Astrocyte (in vitro differentiated cells and primary cell): ENCODE measurements at regions not wholly inside any gene's neighbourhood (a gene's known extent, or its start where the extent isn't known, plus 50 kb on each side); places are given as distances from the start of the nearest gene placed in this dataset.
"Not testable (repeated sequence)": the region's sequence is repeated elsewhere in the genome, so short reads cannot be mapped to it uniquely, and the experiment has no call there.

Source experiments
- DNase-seq: peaks from one replicate; pipeline ENCODE4 v3.0.0-alpha.2; 2010; ENCODE audit warnings: low read depth
- FAIRE-seq: peaks from 2 replicates; lab custom pipeline; 2011; peaks lifted over from hg19 to GRCh38; lab: Jason Lieb, UNC
- H2AFZ ChIP-seq: 2 replicates; pipeline ENCODE4 v1.6.0; 2012; ENCODE audit warnings: low read depth, low read length, inconsistent platforms
- H3K27ac ChIP-seq: 2 replicates; pipeline ENCODE4 v1.5.1; 2011; ENCODE audit warnings: low read depth, low read length, inconsistent platforms
- H3K27me3 ChIP-seq: 2 replicates; pipeline ENCODE4 v1.6.0; 2011; ENCODE audit warnings: low read length, inconsistent platforms; ENCODE audit not compliant: insufficient read depth
- H3K36me3 ChIP-seq: 2 replicates; pipeline ENCODE4 v1.5.1; 2011; ENCODE audit warnings: low read length, inconsistent platforms; ENCODE audit not compliant: insufficient read depth
- H3K4me1 ChIP-seq: 2 replicates; pipeline ENCODE4 v1.5.1; 2011; ENCODE audit warnings: low read length, inconsistent platforms; ENCODE audit not compliant: insufficient read depth
- H3K4me2 ChIP-seq: 2 replicates; pipeline ENCODE4 v1.6.0; 2012; ENCODE audit warnings: low read length, inconsistent platforms
- H3K4me3 ChIP-seq: 2 replicates; pipeline ENCODE4 v1.5.1; 2011; ENCODE audit warnings: low read depth, mild to moderate bottlenecking, low read length, inconsistent platforms; ENCODE audit not compliant: insufficient read depth
- H3K79me2 ChIP-seq: 2 replicates; pipeline ENCODE4 v1.6.0; 2012; ENCODE audit warnings: mild to moderate bottlenecking, low read length, inconsistent platforms; ENCODE audit not compliant: insufficient read depth
- H3K9ac ChIP-seq: 2 replicates; pipeline ENCODE4 v1.6.0; 2012; ENCODE audit warnings: mild to moderate bottlenecking, low read length, inconsistent platforms
- H3K9me3 ChIP-seq: 2 replicates; pipeline ENCODE4 v1.5.1; 2012; ENCODE audit warnings: low read depth, mild to moderate bottlenecking, low read length, inconsistent platforms; ENCODE audit not compliant: insufficient read depth
- H4K20me1 ChIP-seq: 2 replicates; pipeline ENCODE4 v1.6.0; 2012; ENCODE audit warnings: low read length, inconsistent platforms; ENCODE audit not compliant: insufficient read depth
- H3K27ac Mint-ChIP-seq: one replicate; pipeline ENCODE4 v1.8.0; 2021; ENCODE audit warnings: mild to moderate bottlenecking, mixed read lengths; ENCODE audit not compliant: unreplicated experiment
- H3K27me3 Mint-ChIP-seq: one replicate; pipeline ENCODE4 v1.8.0; 2021; ENCODE audit warnings: low read depth, mixed read lengths; ENCODE audit not compliant: unreplicated experiment
- H3K36me3 Mint-ChIP-seq: one replicate; pipeline ENCODE4 v1.8.0; 2021; ENCODE audit warnings: low read depth, mixed read lengths; ENCODE audit not compliant: unreplicated experiment
- H3K4me1 Mint-ChIP-seq: one replicate; pipeline ENCODE4 v1.8.0; 2021; ENCODE audit warnings: low read depth, mixed read lengths; ENCODE audit not compliant: unreplicated experiment
- H3K4me3 Mint-ChIP-seq: one replicate; pipeline ENCODE4 v1.8.0; 2021; ENCODE audit warnings: mild to moderate bottlenecking, moderate library complexity, mixed read lengths; ENCODE audit not compliant: unreplicated experiment
- H3K9me3 Mint-ChIP-seq: one replicate; pipeline ENCODE4 v1.8.0; 2021; ENCODE audit warnings: mild to moderate bottlenecking, mixed read lengths; ENCODE audit not compliant: unreplicated experiment
- EZH2 ChIP-seq: IDR thresholded peaks from 2 replicates; pipeline ENCODE4 v1.6.1; 2012; ENCODE audit warnings: mild to moderate bottlenecking, low read length, inconsistent platforms; ENCODE audit not compliant: insufficient read depth
- TF ChIP-seq, protein P1 (sequence below): IDR thresholded peaks from 2 replicates; pipeline ENCODE4 v1.5.1; 2011; ENCODE audit warnings: low read depth, mild to moderate bottlenecking, inconsistent platforms, low read length, moderate library complexity; ENCODE audit not compliant: insufficient read depth

DNA sequence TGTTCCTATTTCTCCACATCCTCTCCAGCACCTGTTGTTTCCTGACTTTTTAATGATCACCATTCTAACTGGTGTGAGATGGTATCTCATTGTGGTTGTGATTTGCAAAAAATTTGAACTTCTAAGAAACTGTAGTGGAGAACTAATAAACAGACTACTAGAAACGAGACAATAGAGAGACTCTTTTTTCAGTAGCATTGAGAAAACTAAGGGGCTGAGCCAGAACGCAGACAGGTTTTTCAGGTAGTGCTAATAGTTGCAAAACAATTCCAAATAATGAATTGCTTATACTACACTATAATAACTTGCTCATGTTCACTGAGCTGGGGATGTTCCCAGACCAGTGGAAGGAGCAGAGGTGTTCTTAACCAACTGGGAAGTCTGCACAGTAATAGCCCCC is 98.8 kb upstream of the DPH5 start:
- Histone ChIP-seq H3K4me1 (no peaks in the 10 kb centered on the region), H3K9me3 (no peaks in the 10 kb centered on the region), H3K9ac (no peak overlapping the region), H3K27ac (no peak overlapping the region), H3K4me3 (no peak overlapping the region), H4K20me1 (no peaks in the 10 kb centered on the region), H3K36me3 (no peaks in the 10 kb centered on the region), H3K79me2 (no peaks in the 10 kb centered on the region), H3K27me3 (no peaks in the 10 kb centered on the region), H3K4me2 (no peak overlapping the region), H2AFZ (no peak overlapping the region)
- Mint-ChIP-seq H3K4me3 (no peak overlapping the region), H3K27ac (no peak overlapping the region), H3K36me3 (no peaks in the 10 kb centered on the region), H3K9me3 (no peaks in the 10 kb centered on the region), H3K27me3 (peaks cover 5% of the 10 kb centered on the region), H3K4me1 (peaks cover 8% of the 10 kb centered on the region)
- FAIRE-seq (no peak), DNase-seq (no peak)
- no peak for TF ChIP-seq EZH2
- TF ChIP-seq, protein P1, sequence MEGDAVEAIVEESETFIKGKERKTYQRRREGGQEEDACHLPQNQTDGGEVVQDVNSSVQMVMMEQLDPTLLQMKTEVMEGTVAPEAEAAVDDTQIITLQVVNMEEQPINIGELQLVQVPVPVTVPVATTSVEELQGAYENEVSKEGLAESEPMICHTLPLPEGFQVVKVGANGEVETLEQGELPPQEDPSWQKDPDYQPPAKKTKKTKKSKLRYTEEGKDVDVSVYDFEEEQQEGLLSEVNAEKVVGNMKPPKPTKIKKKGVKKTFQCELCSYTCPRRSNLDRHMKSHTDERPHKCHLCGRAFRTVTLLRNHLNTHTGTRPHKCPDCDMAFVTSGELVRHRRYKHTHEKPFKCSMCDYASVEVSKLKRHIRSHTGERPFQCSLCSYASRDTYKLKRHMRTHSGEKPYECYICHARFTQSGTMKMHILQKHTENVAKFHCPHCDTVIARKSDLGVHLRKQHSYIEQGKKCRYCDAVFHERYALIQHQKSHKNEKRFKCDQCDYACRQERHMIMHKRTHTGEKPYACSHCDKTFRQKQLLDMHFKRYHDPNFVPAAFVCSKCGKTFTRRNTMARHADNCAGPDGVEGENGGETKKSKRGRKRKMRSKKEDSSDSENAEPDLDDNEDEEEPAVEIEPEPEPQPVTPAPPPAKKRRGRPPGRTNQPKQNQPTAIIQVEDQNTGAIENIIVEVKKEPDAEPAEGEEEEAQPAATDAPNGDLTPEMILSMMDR = no peak

DNA sequence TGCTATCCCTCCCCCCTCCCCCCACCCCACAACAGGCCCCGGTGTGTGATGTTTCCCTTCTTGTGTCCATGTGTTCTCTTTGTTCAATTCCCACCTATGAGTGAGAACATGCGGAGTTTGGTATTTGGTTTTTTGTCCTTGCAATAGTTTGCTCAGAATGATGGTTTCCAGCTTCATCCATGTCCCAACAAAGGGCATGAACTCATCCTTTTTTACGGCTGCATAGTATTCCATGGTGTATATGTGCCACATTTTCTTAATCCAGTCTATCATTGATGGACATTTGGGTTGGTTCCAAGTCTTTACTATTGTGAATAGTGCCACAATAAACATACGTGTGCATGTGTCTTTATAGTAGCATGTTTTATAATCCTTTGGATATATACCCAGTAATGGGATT is 98.3 kb upstream of the DPH5 start:
- not testable (repeated sequence) for H2AFZ ChIP-seq, H3K4me1 Mint-ChIP-seq, H3K27ac ChIP-seq, FAIRE-seq, H3K36me3 Mint-ChIP-seq, H3K4me2 ChIP-seq, H4K20me1 ChIP-seq, H3K9me3 Mint-ChIP-seq, H3K79me2 ChIP-seq, H3K9ac ChIP-seq, H3K27me3 Mint-ChIP-seq, H3K4me1 ChIP-seq, H3K9me3 ChIP-seq, H3K36me3 ChIP-seq, H3K27ac Mint-ChIP-seq, H3K4me3 Mint-ChIP-seq, H3K4me3 ChIP-seq, DNase-seq, H3K27me3 ChIP-seq

DNA sequence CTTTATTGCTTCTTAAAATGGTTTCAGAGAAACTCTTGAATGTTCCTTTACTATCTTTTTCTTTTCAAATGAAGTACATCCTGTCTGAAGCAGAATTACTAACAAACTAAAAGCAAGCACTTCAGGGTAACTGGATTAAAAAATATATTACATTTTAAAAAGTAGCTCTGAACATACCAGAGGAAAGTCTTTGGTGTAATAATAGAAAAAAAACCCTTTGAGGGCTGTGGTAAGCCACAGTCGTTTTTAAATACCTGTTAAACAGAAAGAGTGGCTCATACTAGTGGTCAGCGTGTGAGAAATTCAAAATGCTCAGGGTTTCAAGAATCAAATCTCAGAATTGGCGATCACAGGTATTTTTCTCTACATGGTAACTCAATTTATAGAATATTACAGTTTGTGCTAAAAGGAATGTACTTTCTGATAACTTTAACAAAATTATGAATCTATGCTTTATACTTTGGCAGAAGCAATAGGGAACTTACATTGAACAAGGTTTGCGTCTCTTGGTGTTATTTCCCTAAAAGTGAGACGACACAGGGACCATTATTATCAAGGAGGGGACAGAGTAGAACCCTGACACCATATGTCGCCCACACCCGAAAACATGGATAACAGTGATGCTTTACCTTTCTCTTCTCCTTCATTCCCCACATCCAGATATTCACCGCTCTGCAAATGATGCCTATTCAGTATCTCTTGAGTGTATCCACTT is 97.0 kb upstream of the DPH5 start:
- no peaks in the 10 kb centered on the region for H3K9me3 ChIP-seq
- no peaks in the 10 kb centered on the region for H3K36me3 ChIP-seq
- no peak overlapping the region for H3K4me2 ChIP-seq
- no peaks in the 10 kb centered on the region for H3K4me1 Mint-ChIP-seq
- no peaks in the 10 kb centered on the region for H4K20me1 ChIP-seq
- H3K36me3 Mint-ChIP-seq = no peaks in the 10 kb centered on the region
- H3K27ac ChIP-seq = no peak overlapping the region
- H3K4me3 Mint-ChIP-seq = no peak overlapping the region
- H3K27me3 ChIP-seq = peaks cover 2% of the 10 kb centered on the region
- no peaks in the 10 kb centered on the region for H3K9me3 Mint-ChIP-seq
- H3K4me1 ChIP-seq = no peaks in the 10 kb centered on the region
- DNase-seq = peak; percentile 35
- no peak for FAIRE-seq
- no peak overlapping the region for H3K4me3 ChIP-seq
- H3K27me3 Mint-ChIP-seq = peaks cover 5% of the 10 kb centered on the region
- H3K9ac ChIP-seq = no peak overlapping the region
- no peak overlapping the region for H2AFZ ChIP-seq
- no peak overlapping the region for H3K27ac Mint-ChIP-seq
- H3K79me2 ChIP-seq = no peaks in the 10 kb centered on the region
- TF ChIP-seq, protein P1 = no peak
- TF ChIP-seq EZH2 = no peak
